BLaER1 treated with 17β-estradiol and CSF1 and Interleukin-3, amounts not matched to agents 10 nM and 100 nM (cell line): ENCODE measurements at regions not wholly inside any gene's neighbourhood (a gene's known extent, or its start where the extent isn't known, plus 50 kb on each side); places are given as distances from the start of the nearest gene placed in this dataset.

Experiments
- H3K27ac ChIP-seq, 11 experiments: shearing (Covaris generic); formaldehyde crosslinking; 2 replicates each; pipeline ENCODE4 v1.8.1; 2022
- H3K27me3 ChIP-seq, 11 experiments: shearing (Covaris generic); formaldehyde crosslinking; 2 replicates each; pipeline ENCODE4 v1.8.1; 2022
- H3K36me3 ChIP-seq, 11 experiments: shearing (Covaris generic); formaldehyde crosslinking; 2 replicates each; pipeline ENCODE4 v1.8.1; 2022
- H3K4me1 ChIP-seq, 10 experiments: shearing (Covaris generic); formaldehyde crosslinking; 2 replicates each; pipeline ENCODE4 v1.8.1; 2022
- H3K4me2 ChIP-seq, 11 experiments: shearing (Covaris generic); formaldehyde crosslinking; 2 replicates each; pipeline ENCODE4 v1.8.1; 2022
- H3K4me3 ChIP-seq, 10 experiments: shearing (Covaris generic); formaldehyde crosslinking; 2 replicates each; pipeline ENCODE4 v1.8.1; 2022
- H3K9ac ChIP-seq, 11 experiments: shearing (Covaris generic); formaldehyde crosslinking; 2 replicates each; pipeline ENCODE4 v1.8.1; 2022
- H3K9me3 ChIP-seq, 11 experiments: shearing (Covaris generic); formaldehyde crosslinking; replicated peaks in 1 of 11; 2 replicates each; pipeline ENCODE4 v1.8.1; 2022
- H4K20me1 ChIP-seq, 11 experiments: shearing (Covaris generic); formaldehyde crosslinking; 2 replicates each; pipeline ENCODE4 v1.8.1; 2022
- Cebpa-rat ChIP-seq, 11 experiments: shearing (Covaris generic); IDR thresholded peaks; 2 replicates each; pipeline ENCODE4 v1.8.1; 2022

DNA sequence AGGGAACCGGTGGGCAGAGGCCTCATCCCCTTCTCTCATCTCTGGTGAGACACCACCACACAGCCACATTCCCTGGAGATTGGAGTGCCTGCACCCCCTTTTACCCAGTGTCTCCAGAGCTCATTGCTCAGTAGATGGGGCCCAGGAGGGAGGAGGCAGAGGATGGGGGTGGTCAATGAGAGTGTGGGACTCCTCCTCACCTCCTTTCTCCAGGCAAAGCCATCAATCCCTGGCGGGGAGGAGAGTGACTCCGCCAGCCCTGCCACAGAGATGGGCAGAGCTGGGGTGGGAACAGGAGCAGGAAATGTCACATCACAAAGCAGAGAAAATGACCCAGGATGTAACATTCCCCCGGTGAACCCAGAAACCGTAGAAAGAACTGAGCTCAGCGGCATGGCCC is 117.2 kb downstream of the MATN1 start:
- peaks cover 0 to 3% (median 0%) of the 10 kb centered on the region in 10 experiments; a peak in 7 of 20 replicates for H3K4me1 ChIP-seq
- no peak overlapping the region for H3K4me2 ChIP-seq
- H3K4me3 ChIP-seq, result no peak overlapping the region
- no peak overlapping the region for H3K27ac ChIP-seq
- H3K9me3 ChIP-seq, result peaks cover 0 to 9% (median 8%) of the 10 kb centered on the region in 11 experiments; a peak in 16 of 22 replicates
- no peaks in the 10 kb centered on the region for H3K27me3 ChIP-seq
- H4K20me1 ChIP-seq, result no peaks in the 10 kb centered on the region
- H3K36me3 ChIP-seq, result no peaks in the 10 kb centered on the region
- no peak for TF ChIP-seq Cebpa-rat (IDR thresholded peaks at IDR 0.05)
- H3K9ac ChIP-seq, result no peak overlapping the region

DNA sequence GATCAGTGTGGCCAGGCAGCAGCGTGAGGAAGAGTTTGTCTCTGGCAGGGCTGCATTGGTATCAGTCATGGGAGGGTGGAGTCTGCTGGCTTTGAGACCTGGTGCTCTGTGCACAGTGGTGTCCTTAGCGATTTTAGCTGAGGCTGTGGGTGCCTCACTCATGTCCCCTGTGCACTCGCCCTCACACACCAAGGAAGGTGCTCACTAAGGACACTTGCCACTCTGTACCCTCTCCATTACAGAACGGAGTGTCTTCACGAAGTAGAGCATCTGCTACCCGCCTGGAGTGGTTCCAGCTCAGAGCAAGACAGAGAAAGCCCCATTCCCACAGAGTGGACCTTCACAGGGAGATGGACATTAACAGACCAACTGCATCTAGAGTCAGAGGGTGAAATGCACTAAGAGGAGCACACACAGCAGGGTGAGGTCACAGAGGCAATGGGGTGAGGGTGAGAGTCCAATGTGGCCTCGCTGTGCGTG is 117.9 kb downstream of the MATN1 start:
- Histone ChIP-seq H4K20me1 (no peaks in the 10 kb centered on the region), H3K36me3 (no peaks in the 10 kb centered on the region), H3K27ac (no peak overlapping the region), H3K9ac (no peak overlapping the region), H3K27me3 (no peaks in the 10 kb centered on the region), H3K4me1 (peaks cover under 1 to 10% (median 6%) of the 10 kb centered on the region in 10 experiments; a peak in 17 of 20 replicates), H3K4me2 (no peak overlapping the region), H3K9me3 (peaks cover 0 to 15% (median 9%) of the 10 kb centered on the region in 11 experiments; a peak in 16 of 22 replicates), H3K4me3 (no peak overlapping the region)
- TF ChIP-seq Cebpa-rat (IDR thresholded peaks at IDR 0.05), result no peak

DNA sequence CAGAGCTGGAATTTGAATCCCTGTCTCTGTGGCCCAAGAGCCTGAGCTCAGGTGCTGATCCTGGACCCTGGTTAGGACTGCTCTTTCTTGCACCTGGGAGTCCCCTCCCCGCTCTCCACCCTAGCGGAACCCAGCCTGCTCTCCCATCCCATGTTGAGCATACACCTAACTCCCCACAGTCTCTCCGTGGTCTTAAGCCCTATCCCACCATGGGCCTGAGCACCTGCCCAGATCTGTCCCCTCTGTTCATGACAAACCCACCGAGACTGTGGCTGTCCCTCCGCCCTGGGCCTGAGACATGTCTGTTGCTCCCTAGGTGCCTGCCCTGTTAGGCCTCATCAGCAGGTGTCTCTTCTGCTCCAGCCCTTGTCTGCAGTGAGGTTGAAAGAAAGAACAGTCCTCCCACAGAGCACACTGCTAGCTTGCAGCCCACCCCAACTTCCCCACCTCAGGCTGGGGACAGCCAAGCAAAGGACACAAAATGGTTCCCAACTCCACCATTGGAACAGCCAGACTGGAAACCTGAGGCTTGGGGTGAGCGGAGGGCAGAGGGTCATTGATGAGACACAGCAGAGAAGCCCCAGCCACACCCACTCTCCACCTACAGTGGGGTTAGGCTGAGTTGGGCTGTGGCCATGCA is 118.5 kb downstream of the MATN1 start:
- TF ChIP-seq Cebpa-rat (IDR thresholded peaks at IDR 0.05), result no peak
- no peak overlapping the region for H3K4me3 ChIP-seq
- H3K27ac ChIP-seq, result no peak overlapping the region
- no peaks in the 10 kb centered on the region for H4K20me1 ChIP-seq
- H3K36me3 ChIP-seq, result no peaks in the 10 kb centered on the region
- H3K9me3 ChIP-seq, result peaks cover 0 to 15% (median 9%) of the 10 kb centered on the region in 11 experiments; a peak in 16 of 22 replicates
- H3K27me3 ChIP-seq, result no peaks in the 10 kb centered on the region
- no peak overlapping the region for H3K9ac ChIP-seq
- peaks cover 6 to 16% (median 11%) of the 10 kb centered on the region in 10 experiments; a peak in 18 of 20 replicates for H3K4me1 ChIP-seq
- H3K4me2 ChIP-seq, result no peak overlapping the region

DNA sequence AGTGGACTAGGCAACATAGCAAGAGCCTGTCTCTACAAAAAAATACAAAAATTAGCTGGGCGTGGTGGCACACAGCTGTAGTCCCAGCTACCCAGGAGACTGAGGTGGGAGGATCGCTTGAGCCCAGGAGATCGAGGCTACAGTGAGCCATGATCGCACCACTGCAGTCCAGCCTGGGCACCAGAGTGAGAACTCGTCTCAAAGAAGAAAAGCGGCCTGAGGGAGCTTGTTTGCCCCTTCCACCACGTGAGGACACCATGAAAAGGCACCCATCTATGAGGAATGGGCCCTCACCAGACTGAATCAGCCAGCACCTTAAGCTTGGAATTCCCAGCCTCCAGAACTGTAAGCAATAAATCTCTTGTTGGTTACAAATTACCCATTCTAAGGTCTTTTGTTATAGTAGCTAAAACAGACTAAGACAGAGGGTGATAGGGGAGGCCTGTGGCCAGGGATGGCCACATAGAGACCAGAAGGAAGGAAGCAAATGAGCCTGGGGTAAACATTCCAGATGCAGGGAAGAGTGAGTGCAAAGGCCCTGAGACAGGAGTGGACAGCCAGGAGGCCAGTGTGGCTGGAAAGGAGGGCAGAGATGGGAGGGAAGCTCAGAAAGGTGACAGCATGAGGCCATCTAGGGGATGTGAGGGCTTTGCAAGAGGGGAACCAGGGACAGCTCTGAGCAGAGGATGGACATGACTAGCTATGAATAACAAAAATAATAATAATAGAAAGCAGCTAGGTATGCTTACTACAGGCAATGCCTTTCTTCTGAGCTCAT is 120.1 kb downstream of the MATN1 start:
- Histone ChIP-seq H3K4me2 (no peak overlapping the region), H4K20me1 (no peaks in the 10 kb centered on the region)

DNA sequence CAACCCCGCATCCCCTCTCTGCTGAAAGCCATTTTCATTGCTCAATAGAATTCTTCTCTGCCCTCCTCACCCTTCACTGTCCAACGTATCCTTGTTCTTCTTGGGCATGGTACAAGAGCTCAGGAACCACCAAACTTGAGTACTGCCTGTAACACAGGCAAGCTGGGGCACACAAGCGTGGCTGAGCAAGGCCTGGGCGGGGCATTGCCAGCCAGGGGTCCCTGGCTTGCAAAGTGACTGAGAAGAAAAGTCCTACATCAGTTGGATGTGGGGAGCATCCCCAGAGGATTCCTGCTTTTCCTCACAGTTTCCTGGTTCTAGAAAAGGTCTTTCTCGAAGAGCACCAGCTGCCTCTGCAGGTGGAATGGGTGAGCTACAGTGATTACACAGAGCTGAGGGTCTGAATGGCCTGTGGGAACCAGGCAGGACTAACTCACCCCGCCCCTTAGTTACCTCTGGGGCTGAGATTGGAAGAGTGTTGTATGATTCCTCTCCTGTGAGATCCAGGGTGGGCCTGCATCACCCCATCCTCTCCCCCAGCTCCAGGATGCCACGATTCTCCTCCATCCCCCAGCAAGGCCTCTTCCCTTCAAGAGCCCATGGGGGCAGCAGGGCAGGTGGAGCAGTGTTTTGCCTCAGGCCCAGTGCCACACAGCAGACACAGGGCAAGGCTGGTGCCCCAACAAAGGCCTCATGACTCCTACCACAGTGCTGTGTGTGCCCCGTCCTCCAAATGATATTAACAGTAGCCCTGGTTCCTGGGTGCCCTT is 121.9 kb downstream of the MATN1 start:
- Histone ChIP-seq H3K4me2 (peak overlapping the region in 5 of 11 experiments; percentile 65 to 82 (median 78); a peak in 7 of 22 replicates), H3K9me3 (peaks cover 0 to 15% (median 9%) of the 10 kb centered on the region in 11 experiments; a peak in 16 of 22 replicates), H3K27me3 (no peaks in the 10 kb centered on the region), H3K4me3 (no peak overlapping the region), H3K4me1 (peaks cover 22 to 47% (median 38%) of the 10 kb centered on the region in 10 experiments; a peak in 19 of 20 replicates), H3K36me3 (no peaks in the 10 kb centered on the region), H4K20me1 (no peaks in the 10 kb centered on the region), H3K9ac (no peak overlapping the region), H3K27ac (no peak overlapping the region)
- TF ChIP-seq Cebpa-rat (IDR thresholded peaks at IDR 0.05), result no peak

More for the DNA sequence above, 120.1 kb downstream of the MATN1 start:
- no peaks in the 10 kb centered on the region for H3K36me3 ChIP-seq
- H3K27me3 ChIP-seq, result no peaks in the 10 kb centered on the region
- H3K4me3 ChIP-seq, result no peak overlapping the region
- no peak overlapping the region for H3K27ac ChIP-seq
- H3K9me3 ChIP-seq, result peaks cover 0 to 15% (median 9%) of the 10 kb centered on the region in 11 experiments; a peak in 16 of 22 replicates
- no peak overlapping the region for H3K9ac ChIP-seq
- peaks cover 11 to 32% (median 25%) of the 10 kb centered on the region in 10 experiments; a peak in 18 of 20 replicates for H3K4me1 ChIP-seq
- TF ChIP-seq Cebpa-rat (IDR thresholded peaks at IDR 0.05), result no peak

DNA sequence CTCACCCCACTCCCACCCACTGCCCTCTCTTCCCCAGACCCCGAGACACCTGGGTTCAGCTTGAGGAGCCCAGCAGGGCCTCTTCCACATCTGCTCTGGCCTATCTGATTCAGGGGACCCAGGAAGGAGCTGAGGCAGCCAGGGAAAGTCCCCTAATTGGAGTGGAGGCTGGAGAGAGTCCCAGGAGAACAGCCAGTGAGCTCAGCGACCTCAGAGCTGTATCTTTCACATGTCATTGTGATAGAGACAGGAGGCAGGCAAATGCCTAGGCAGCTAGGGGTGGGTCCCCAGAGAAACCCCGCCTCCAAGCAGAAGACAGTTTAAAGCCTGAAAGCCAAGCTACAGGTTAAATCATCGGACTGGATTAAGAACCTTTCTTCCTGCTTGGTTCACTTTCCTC is 122.7 kb downstream of the MATN1 start:
- Histone ChIP-seq H3K4me3 (no peak overlapping the region), H3K27me3 (no peaks in the 10 kb centered on the region), H3K4me2 (peak overlapping the region in 9 of 11 experiments; percentile 28 to 82 (median 71); a peak in 18 of 22 replicates), H3K9ac (peak overlapping the region in 1 of 11 experiments; percentile 30; a peak in 1 of 22 replicates), H3K36me3 (no peaks in the 10 kb centered on the region), H3K9me3 (peaks cover 0 to 15% (median 9%) of the 10 kb centered on the region in 11 experiments; a peak in 16 of 22 replicates), H3K4me1 (peaks cover 22 to 47% (median 38%) of the 10 kb centered on the region in 10 experiments; a peak in 19 of 20 replicates), H4K20me1 (no peaks in the 10 kb centered on the region), H3K27ac (peak overlapping the region in 2 of 11 experiments; percentile 16 to 38; a peak in 2 of 22 replicates)
- TF ChIP-seq Cebpa-rat (IDR thresholded peaks at IDR 0.05), result no peak

DNA sequence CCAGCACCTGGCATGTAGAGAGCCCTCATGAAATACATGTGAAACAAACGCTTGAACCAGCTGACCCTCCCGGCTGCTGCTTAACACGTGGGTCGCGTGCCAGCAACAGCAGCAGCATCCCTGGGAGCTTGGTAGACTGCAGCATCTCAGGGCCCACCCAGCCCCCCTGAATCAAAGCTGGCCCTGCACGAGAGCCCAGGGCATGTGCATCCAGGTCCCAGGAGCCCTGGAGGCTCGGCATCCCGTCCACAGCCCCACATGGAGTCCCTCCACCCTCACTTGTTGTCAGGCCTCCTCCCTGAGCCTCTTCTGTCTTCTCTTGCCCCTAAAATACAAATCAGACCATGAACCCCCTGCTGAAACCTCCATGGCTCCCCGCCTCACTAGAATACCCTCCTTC is 123.1 kb downstream of the MATN1 start:
- Histone ChIP-seq H3K27me3 (no peaks in the 10 kb centered on the region), H3K4me1 (peaks cover 22 to 47% (median 38%) of the 10 kb centered on the region in 10 experiments; a peak in 19 of 20 replicates), H3K9me3 (peaks cover 0 to 15% (median 9%) of the 10 kb centered on the region in 11 experiments; a peak in 16 of 22 replicates), H3K4me2 (peak overlapping the region in 10 of 11 experiments; percentile 2 to 82 (median 70); a peak in 18 of 22 replicates), H3K36me3 (no peaks in the 10 kb centered on the region), H3K27ac (peak overlapping the region in 2 of 11 experiments; percentile 16 to 38; a peak in 2 of 22 replicates), H3K9ac (peak overlapping the region in 1 of 11 experiments; percentile 30; a peak in 1 of 22 replicates), H3K4me3 (no peak overlapping the region), H4K20me1 (no peaks in the 10 kb centered on the region)
- no peak for TF ChIP-seq Cebpa-rat (IDR thresholded peaks at IDR 0.05)

DNA sequence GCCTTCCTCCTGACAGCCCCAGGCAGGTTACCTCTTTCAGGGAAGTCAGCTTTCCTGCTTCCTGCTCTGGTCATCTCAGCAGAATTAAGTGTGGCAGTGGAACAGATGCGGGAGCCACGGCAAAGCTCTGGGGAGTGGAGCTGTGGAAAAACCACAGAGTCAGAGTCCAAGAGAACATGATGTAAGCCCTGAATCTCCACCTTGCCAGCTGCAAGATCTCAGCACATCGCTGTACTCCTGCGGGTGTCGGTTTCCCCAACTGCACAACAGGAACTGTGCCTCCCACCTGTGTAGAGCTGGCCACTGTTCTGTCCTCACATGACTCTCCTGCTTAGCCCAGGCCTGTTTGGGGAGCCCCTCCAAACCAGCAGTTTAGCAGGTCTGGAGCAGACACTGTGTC is 123.7 kb downstream of the MATN1 start:
- Histone ChIP-seq H3K9ac (peak overlapping the region in 1 of 11 experiments; percentile 30; a peak in 1 of 22 replicates), H4K20me1 (no peaks in the 10 kb centered on the region), H3K9me3 (peaks cover 0 to 15% (median 9%) of the 10 kb centered on the region in 11 experiments; a peak in 16 of 22 replicates), H3K27me3 (no peaks in the 10 kb centered on the region), H3K4me1 (peaks cover 22 to 47% (median 38%) of the 10 kb centered on the region in 10 experiments; a peak in 19 of 20 replicates), H3K36me3 (no peaks in the 10 kb centered on the region), H3K27ac (peak overlapping the region in 2 of 11 experiments; percentile 16 to 38; a peak in 2 of 22 replicates), H3K4me3 (no peak overlapping the region), H3K4me2 (peak overlapping the region; percentile 2 to 82 (median 69); a peak in 18 of 22 replicates)
- TF ChIP-seq Cebpa-rat (IDR thresholded peaks at IDR 0.05), result no peak
